ENCODE measurements at regions not wholly inside any gene's neighbourhood (a gene's known extent, or its start where the extent isn't known, plus 50 kb on each side); places are given as distances from the start of the nearest gene placed in this dataset.

GRCh38 chr3:168984872-168985271, 678.6 kb downstream of the MECOM start:
- Histone ChIP-seq H3K79me2 (ENCODE audit: insufficient read depth, low read length) (no peaks in the 10 kb centered on the region), H4K20me1 (ENCODE audit: insufficient read depth, low read length) (no peaks in the 10 kb centered on the region), H3K4me2 (ENCODE audit: low read length) (no peak overlapping the region), H3K4me1 (ENCODE audit: insufficient read depth, low read length, severe bottlenecking) (no peaks in the 10 kb centered on the region), H3K27me3 (ENCODE audit: insufficient read depth, low read length) (no peaks in the 10 kb centered on the region), H3K36me3 (ENCODE audit: insufficient read depth, low read length) (no peaks in the 10 kb centered on the region), H3K9ac (ENCODE audit: low read length) (no peak overlapping the region), H2AFZ (ENCODE audit: low read length) (no peak overlapping the region), H3K4me3 (ENCODE audit: low read depth, low read length, poor library complexity, severe bottlenecking) (no peak overlapping the region), H3K9me3 (ENCODE audit: low read length) (no peaks in the 10 kb centered on the region), H3F3A (ENCODE audit: insufficient read depth, low read length) (no peaks in the 10 kb centered on the region), H3K9me2 (ENCODE audit: low read depth, low read length) (no peaks in the 10 kb centered on the region), H3K27ac (ENCODE audit: low read depth, low read length, poor library complexity, severe bottlenecking) (no peak overlapping the region)
- TF ChIP-seq CTCF (IDR thresholded peaks at IDR 0.05; ENCODE audit: low read length) (no peak), EZH2 (IDR thresholded peaks at IDR 0.05; ENCODE audit: borderline replicate concordance, low read length) (no peak)

- Histone ChIP-seq H3K4me3 (ENCODE audit: low read depth, low read length, poor library complexity, severe bottlenecking) (no peak overlapping the region), H3K4me2 (ENCODE audit: low read length) (no peak overlapping the region), H3K9me2 (ENCODE audit: low read depth, low read length) (no peaks in the 10 kb centered on the region), H3K4me1 (ENCODE audit: insufficient read depth, low read length, severe bottlenecking) (no peaks in the 10 kb centered on the region), H3K36me3 (ENCODE audit: insufficient read depth, low read length) (no peaks in the 10 kb centered on the region), H3K9me3 (ENCODE audit: low read length) (no peaks in the 10 kb centered on the region), H3K79me2 (ENCODE audit: insufficient read depth, low read length) (no peaks in the 10 kb centered on the region), H2AFZ (ENCODE audit: low read length) (no peak overlapping the region), H4K20me1 (ENCODE audit: insufficient read depth, low read length) (no peaks in the 10 kb centered on the region), H3F3A (ENCODE audit: insufficient read depth, low read length) (no peaks in the 10 kb centered on the region), H3K27me3 (ENCODE audit: insufficient read depth, low read length) (no peaks in the 10 kb centered on the region), H3K9ac (ENCODE audit: low read length) (no peak overlapping the region), H3K27ac (ENCODE audit: low read depth, low read length, poor library complexity, severe bottlenecking) (no peak overlapping the region)
- TF ChIP-seq EZH2 (IDR thresholded peaks at IDR 0.05; ENCODE audit: borderline replicate concordance, low read length) (no peak), CTCF (IDR thresholded peaks at IDR 0.05; ENCODE audit: low read length) (no peak)
Observed at GRCh38 chr3:168983046-168983445, 680.5 kb downstream of the MECOM start.

GRCh38 chr3:168981396-168981795, 682.1 kb downstream of the MECOM start:
- H2AFZ ChIP-seq (ENCODE audit: low read length), result no peak overlapping the region
- no peak overlapping the region for H3K4me2 ChIP-seq (ENCODE audit: low read length)
- no peak overlapping the region for H3K4me3 ChIP-seq (ENCODE audit: low read depth, low read length, poor library complexity, severe bottlenecking)
- no peaks in the 10 kb centered on the region for H3F3A ChIP-seq (ENCODE audit: insufficient read depth, low read length)
- no peaks in the 10 kb centered on the region for H3K79me2 ChIP-seq (ENCODE audit: insufficient read depth, low read length)
- no peak for TF ChIP-seq EZH2 (IDR thresholded peaks at IDR 0.05; ENCODE audit: borderline replicate concordance, low read length)
- H3K27me3 ChIP-seq (ENCODE audit: insufficient read depth, low read length), result no peaks in the 10 kb centered on the region
- H4K20me1 ChIP-seq (ENCODE audit: insufficient read depth, low read length), result no peaks in the 10 kb centered on the region
- H3K36me3 ChIP-seq (ENCODE audit: insufficient read depth, low read length), result no peaks in the 10 kb centered on the region
- no peaks in the 10 kb centered on the region for H3K9me3 ChIP-seq (ENCODE audit: low read length)
- no peak overlapping the region for H3K27ac ChIP-seq (ENCODE audit: low read depth, low read length, poor library complexity, severe bottlenecking)
- no peaks in the 10 kb centered on the region for H3K4me1 ChIP-seq (ENCODE audit: insufficient read depth, low read length, severe bottlenecking)
- no peaks in the 10 kb centered on the region for H3K9me2 ChIP-seq (ENCODE audit: low read depth, low read length)
- no peak overlapping the region for H3K9ac ChIP-seq (ENCODE audit: low read length)

DNA sequence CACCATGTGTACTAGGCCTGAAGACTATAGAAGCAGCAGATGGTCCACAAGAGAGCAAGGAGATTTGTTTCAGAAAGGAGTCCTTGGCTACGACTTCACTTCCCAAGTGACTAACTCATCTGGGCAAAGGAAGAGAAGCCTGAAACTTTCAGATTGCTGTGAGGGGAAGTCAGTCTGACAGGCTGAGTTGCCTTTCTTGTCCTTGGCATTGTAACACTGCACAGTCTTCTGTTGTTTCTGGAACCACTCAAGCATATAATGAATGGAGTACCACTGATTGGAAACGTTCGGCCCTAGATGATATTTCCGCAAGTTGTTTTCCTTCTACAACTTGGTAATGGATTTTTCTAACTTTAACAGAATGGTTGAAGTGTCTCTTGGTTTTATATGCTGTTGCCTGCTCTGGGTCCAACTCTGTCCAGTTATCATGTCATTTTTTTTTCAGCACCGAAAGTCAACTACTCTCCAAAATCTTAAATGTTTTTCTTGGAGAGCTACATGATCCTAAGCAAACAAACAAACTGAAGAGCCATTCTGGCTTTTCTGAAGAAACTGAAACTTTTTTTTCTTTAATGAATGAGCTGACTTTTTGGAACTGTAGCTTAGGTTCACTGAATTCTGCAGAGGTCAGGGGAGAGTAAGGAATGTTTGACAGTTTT, 685.7 kb downstream of the MECOM start:
- H3K27me3 ChIP-seq (ENCODE audit: insufficient read depth, low read length), result no peaks in the 10 kb centered on the region
- no peak for TF ChIP-seq CTCF (IDR thresholded peaks at IDR 0.05; ENCODE audit: low read length)
- no peaks in the 10 kb centered on the region for H3K9me2 ChIP-seq (ENCODE audit: low read depth, low read length)
- no peak overlapping the region for H3K4me2 ChIP-seq (ENCODE audit: low read length)
- no peaks in the 10 kb centered on the region for H3K4me1 ChIP-seq (ENCODE audit: insufficient read depth, low read length, severe bottlenecking)
- no peaks in the 10 kb centered on the region for H3F3A ChIP-seq (ENCODE audit: insufficient read depth, low read length)
- H3K79me2 ChIP-seq (ENCODE audit: insufficient read depth, low read length), result no peaks in the 10 kb centered on the region
- H3K36me3 ChIP-seq (ENCODE audit: insufficient read depth, low read length), result no peaks in the 10 kb centered on the region
- no peak overlapping the region for H3K4me3 ChIP-seq (ENCODE audit: low read depth, low read length, poor library complexity, severe bottlenecking)
- no peak overlapping the region for H2AFZ ChIP-seq (ENCODE audit: low read length)
- H4K20me1 ChIP-seq (ENCODE audit: insufficient read depth, low read length), result 0 out of 2 replicates have a peak, but pooled peaks cover 2% of the 10 kb centered on the region
- no peak overlapping the region for H3K27ac ChIP-seq (ENCODE audit: low read depth, low read length, poor library complexity, severe bottlenecking)
- H3K9ac ChIP-seq (ENCODE audit: low read length), result no peak overlapping the region
- H3K9me3 ChIP-seq (ENCODE audit: low read length), result no peaks in the 10 kb centered on the region
